ENCODE measurements at regions not wholly inside any gene's neighbourhood (a gene's known extent, or its start where the extent isn't known, plus 50 kb on each side); places are given as distances from the start of the nearest gene placed in this dataset.
A peak's percentile ranks its signal among the peaks of the same experiment; 100 is the strongest.

DNA sequence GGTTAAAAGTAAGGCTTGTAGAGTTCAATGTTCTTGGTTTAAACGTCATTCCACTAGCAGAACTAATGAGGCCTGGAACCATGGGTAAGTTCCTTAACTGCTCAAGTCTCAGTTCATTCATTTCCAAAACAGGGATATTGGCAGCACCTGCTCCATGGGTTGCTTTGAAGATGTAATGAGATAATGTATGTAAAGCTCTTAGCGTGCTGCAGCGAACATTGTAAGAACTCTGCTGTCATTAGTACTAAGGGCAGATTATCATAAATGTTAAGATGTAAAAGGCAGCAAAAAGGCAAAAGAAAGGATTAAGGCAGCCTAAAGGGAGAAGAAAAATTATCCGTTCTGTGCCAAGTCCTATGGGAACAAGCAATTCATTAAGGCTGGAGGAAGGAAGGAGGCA, 129.1 kb upstream of the NGF start:
- Histone ChIP-seq H3K4me1 (replicated peaks) (peaks cover 21% of the 10 kb centered on the region), H3K36me3 (no peaks in the 10 kb centered on the region)

DNA sequence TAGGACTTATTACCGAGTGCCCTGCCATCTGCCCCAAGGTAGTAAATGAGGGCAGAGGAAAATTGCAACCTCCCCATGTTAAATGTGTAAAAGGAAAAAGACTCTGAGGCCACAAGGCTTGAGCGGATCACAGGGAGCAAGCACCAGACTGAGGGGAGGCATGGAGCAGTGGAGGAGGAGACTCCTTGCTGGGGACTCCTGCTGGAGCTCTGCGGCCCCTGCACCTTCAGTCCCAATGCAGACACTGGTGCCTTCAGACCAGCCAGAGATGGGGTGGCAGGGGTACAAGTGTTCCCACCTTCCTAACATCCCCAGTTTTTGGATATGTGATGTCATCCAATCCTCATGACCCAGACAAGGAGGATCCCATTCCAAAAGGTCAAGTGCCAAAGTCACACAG, 128.4 kb upstream of the NGF start:
- Histone ChIP-seq H3K9me3 (replicated peaks) (no peaks in the 10 kb centered on the region), H3K27ac (no peak overlapping the region), H3K36me3 (no peaks in the 10 kb centered on the region), H3K27me3 (replicated peaks) (no peaks in the 10 kb centered on the region), H3K4me3 (no peak overlapping the region), H3K4me1 (replicated peaks) (peaks cover 21% of the 10 kb centered on the region)
- no peak for DNase-seq (ENCODE audit: low read depth in 1 of 2, low spot score in 2 of 2)

More for the DNA sequence above, 129.1 kb upstream of the NGF start:
- Histone ChIP-seq H3K27ac (no peak overlapping the region), H3K9me3 (replicated peaks) (no peaks in the 10 kb centered on the region), H3K27me3 (replicated peaks) (no peaks in the 10 kb centered on the region), H3K4me3 (no peak overlapping the region)
- DNase-seq (ENCODE audit: low read depth in 1 of 2, low spot score in 2 of 2), result no peak

GRCh38 chr1:115465802-115466363, 127.8 kb upstream of the NGF start:
- no peak overlapping the region for H3K27ac ChIP-seq
- H3K4me1 ChIP-seq (replicated peaks), result peaks cover 17% of the 10 kb centered on the region
- no peaks in the 10 kb centered on the region for H3K9me3 ChIP-seq (replicated peaks)
- H3K4me3 ChIP-seq, result no peak overlapping the region
- H3K36me3 ChIP-seq, result no peaks in the 10 kb centered on the region
- no peak for DNase-seq (ENCODE audit: low read depth in 1 of 2, low spot score in 2 of 2)
- H3K27me3 ChIP-seq (replicated peaks), result no peaks in the 10 kb centered on the region

DNA sequence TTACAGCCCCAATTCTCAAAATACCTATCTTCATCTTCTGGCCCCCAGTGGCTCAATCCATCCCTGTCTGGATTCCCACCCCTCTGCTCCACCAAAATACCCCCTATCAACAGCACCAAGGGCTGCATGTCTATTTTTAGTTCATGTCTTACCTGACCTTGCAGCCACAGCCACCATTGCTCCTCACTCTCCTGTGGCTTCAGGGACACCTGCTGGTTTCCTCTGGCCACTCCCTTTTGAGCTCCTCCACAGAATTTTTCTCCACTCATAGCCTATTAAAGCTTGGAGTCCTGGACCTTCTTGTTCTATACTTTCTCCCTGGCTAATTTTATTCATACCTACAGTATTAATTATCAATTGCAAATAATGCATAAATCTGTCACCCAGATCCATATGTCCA, 125.3 kb upstream of the NGF start:
- H3K9me3 ChIP-seq (replicated peaks), result no peaks in the 10 kb centered on the region
- no peaks in the 10 kb centered on the region for H3K36me3 ChIP-seq
- no peaks in the 10 kb centered on the region for H3K27me3 ChIP-seq (replicated peaks)
- no peaks in the 10 kb centered on the region for H3K4me1 ChIP-seq (replicated peaks)
- H3K4me3 ChIP-seq, result no peak overlapping the region
- no peak overlapping the region for H3K27ac ChIP-seq
- DNase-seq (ENCODE audit: low read depth in 1 of 2, low spot score in 2 of 2), result no peak

DNA sequence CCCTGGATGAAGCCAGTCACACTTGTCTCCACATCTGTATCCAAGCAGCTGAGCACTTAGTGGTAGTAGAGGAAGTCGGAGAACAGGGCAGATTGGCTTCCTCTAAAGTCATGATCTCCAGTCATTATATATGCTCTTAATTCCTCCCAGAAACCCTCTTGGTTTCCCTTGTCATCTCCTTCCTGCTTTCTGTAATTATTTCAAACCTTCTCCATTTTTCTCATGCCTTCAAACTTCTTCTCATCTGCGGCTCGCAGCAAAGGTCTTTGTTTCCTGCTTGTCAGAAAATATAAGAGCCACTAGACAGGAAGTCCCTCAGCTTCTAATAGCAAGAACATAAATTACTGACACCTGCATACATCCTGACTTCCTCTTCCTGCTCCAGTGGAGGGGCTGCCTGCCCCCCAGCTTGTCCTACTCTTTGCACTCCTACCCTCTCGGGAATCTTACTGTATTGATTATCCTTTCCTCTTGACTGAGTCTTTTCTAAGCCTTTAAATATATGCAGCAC, 124.6 kb upstream of the NGF start:
- Histone ChIP-seq H3K36me3 (no peaks in the 10 kb centered on the region), H3K9me3 (replicated peaks) (no peaks in the 10 kb centered on the region), H3K27ac (no peak overlapping the region), H3K27me3 (replicated peaks) (no peaks in the 10 kb centered on the region), H3K4me3 (no peak overlapping the region), H3K4me1 (replicated peaks) (peaks cover 1% of the 10 kb centered on the region; the same call in 1 of the 2 replicates)
- no peak for DNase-seq (ENCODE audit: low read depth in 1 of 2, low spot score in 2 of 2)

DNA sequence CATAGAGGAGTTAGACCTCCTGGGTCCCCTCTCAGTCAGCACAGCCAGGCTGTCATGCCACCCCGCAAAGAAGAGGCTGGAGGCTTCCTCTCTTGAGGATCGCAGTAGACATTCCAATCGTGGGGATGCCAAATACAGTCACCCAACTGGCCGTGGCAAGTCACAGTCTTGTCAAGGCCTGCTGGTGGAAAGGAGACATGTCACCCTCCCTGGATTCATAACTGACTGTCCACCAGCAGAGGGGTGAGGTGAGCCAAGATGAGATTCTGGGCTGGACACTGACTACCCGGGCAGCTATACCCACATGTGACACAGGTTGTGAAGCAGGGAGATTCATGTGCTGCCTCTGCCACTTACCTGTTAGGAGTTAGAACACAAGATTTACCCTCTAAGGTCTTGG, 123.5 kb upstream of the NGF start:
- H3K9me3 ChIP-seq (replicated peaks), result no peaks in the 10 kb centered on the region
- DNase-seq (ENCODE audit: low read depth in 1 of 2, low spot score in 2 of 2), result no peak
- H3K4me1 ChIP-seq (replicated peaks), result peaks cover 12% of the 10 kb centered on the region
- H3K27ac ChIP-seq, result no peak overlapping the region
- H3K27me3 ChIP-seq (replicated peaks), result no peaks in the 10 kb centered on the region
- H3K4me3 ChIP-seq, result no peak overlapping the region
- no peaks in the 10 kb centered on the region for H3K36me3 ChIP-seq

DNA sequence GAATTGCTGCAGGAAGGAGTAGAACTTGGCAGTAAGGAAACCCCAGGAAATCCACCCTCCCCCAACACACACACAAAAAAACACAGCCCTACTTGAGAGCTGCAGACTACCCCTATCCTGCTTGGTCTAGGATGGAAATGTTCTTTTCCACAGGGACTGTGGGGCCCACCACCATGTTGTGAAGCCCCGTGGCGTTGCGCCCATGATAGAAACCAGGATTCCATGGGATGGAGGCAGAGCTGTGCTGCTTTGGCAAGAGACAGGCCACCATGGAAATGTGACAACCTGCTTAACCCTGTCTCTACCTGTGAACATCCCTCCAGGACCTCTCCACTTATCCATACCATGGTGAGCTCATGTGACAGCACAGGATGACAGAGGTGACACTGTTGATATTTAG, 121.1 kb upstream of the NGF start:
- Histone ChIP-seq H3K9me3 (replicated peaks) (no peaks in the 10 kb centered on the region), H3K27me3 (replicated peaks) (no peaks in the 10 kb centered on the region), H3K4me1 (replicated peaks) (peaks cover 36% of the 10 kb centered on the region), H3K36me3 (no peaks in the 10 kb centered on the region), H3K27ac (no peak overlapping the region), H3K4me3 (no peak overlapping the region)
- DNase-seq (ENCODE audit: low read depth in 1 of 2, low spot score in 2 of 2), result no peak

DNA sequence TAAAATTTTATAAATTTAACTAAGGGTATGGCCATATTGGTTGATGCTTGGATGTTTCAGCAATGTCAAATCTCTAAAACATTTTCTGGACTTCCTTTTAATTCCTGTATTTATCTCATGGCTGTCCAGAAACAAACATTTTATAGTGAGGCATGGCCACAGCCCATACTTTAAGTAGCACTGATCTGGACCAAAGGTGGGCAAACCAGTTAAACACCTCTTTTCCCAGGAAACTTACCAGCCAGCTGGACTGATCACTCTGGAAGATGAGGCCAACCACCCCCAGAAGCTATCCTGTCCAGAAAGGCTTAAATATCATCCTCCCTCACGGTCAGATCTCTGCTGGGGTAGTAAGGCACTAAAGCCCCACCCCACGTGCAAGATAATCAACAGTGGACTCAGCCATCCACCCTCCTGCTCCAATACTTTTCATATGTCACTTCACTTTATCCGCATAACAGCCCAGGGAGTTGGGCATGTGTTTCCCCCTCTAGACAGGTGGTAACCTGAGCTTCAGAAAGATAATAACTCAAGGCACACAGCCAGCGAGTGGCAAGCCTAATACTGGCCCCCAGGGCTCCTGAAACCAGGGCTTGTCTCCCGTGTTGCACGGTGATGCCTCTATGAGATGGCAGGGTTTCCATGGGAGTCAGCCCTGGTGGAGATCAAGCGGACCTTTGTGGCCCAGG, 120.5 kb upstream of the NGF start:
- H3K4me1 ChIP-seq (replicated peaks), result peaks cover 36% of the 10 kb centered on the region
- no peak overlapping the region for H3K4me3 ChIP-seq
- H3K27ac ChIP-seq, result no peak overlapping the region
- no peaks in the 10 kb centered on the region for H3K9me3 ChIP-seq (replicated peaks)
- no peaks in the 10 kb centered on the region for H3K36me3 ChIP-seq
- no peak for DNase-seq (ENCODE audit: low read depth in 1 of 2, low spot score in 2 of 2)
- H3K27me3 ChIP-seq (replicated peaks), result no peaks in the 10 kb centered on the region

GRCh38 chr1:115457289-115457688, 119.2 kb upstream of the NGF start:
- H3K27me3 ChIP-seq (replicated peaks), result no peaks in the 10 kb centered on the region
- H3K4me3 ChIP-seq, result no peak overlapping the region
- H3K36me3 ChIP-seq, result no peaks in the 10 kb centered on the region
- DNase-seq (ENCODE audit: low read depth in 1 of 2, low spot score in 2 of 2), result peak; percentile 49 to 62
- 0 out of 2 replicates have a peak, but pooled peaks cover 2% of the 10 kb centered on the region for H3K9me3 ChIP-seq (replicated peaks)
- peaks cover 36% of the 10 kb centered on the region for H3K4me1 ChIP-seq (replicated peaks)
- no peak overlapping the region for H3K27ac ChIP-seq

DNA sequence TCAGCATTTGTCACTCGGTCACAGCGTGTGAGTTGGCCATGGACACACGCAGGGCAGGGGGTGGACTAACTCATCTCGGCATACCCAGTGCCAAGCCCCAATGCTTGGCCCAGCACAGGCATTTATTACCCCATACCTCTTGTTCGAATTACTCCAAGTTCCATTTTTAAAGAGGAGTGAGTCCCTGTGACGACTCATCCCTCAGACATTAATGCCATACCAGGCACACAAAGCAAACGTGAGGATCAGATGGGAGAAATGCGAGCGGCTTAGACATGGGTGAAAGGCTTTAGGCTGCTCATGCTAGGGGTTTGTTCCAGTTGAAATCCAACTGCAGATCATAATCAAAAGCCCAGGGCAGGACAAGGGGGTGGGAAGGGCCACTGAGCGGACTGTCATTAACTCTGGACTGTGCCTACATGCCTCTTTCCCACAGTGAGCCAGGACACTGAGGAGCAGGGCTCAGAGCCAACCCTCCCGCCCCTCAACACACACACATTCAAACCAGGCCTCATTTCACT, 118.5 kb upstream of the NGF start:
- Histone ChIP-seq H3K27ac (peak overlapping the region; percentile 43), H3K27me3 (replicated peaks) (no peaks in the 10 kb centered on the region), H3K9me3 (replicated peaks) (0 out of 2 replicates have a peak, but pooled peaks cover 2% of the 10 kb centered on the region), H3K4me1 (replicated peaks) (peaks cover 36% of the 10 kb centered on the region), H3K4me3 (no peak overlapping the region), H3K36me3 (no peaks in the 10 kb centered on the region)
- peak in 1 of 2 experiments; percentile 58 for DNase-seq (ENCODE audit: low read depth in 1 of 2, low spot score in 2 of 2)

- no peaks in the 10 kb centered on the region for H3K36me3 ChIP-seq
- peaks cover 36% of the 10 kb centered on the region for H3K4me1 ChIP-seq (replicated peaks)
- H3K27me3 ChIP-seq (replicated peaks), result no peaks in the 10 kb centered on the region
- no peak overlapping the region for H3K4me3 ChIP-seq
- DNase-seq (ENCODE audit: low read depth in 1 of 2, low spot score in 2 of 2), result peak in 1 of 2 experiments; percentile 53
- no peak overlapping the region for H3K27ac ChIP-seq
- 0 out of 2 replicates have a peak, but pooled peaks cover 2% of the 10 kb centered on the region for H3K9me3 ChIP-seq (replicated peaks)
Observed at GRCh38 chr1:115454837-115455511, 116.9 kb upstream of the NGF start.

DNA sequence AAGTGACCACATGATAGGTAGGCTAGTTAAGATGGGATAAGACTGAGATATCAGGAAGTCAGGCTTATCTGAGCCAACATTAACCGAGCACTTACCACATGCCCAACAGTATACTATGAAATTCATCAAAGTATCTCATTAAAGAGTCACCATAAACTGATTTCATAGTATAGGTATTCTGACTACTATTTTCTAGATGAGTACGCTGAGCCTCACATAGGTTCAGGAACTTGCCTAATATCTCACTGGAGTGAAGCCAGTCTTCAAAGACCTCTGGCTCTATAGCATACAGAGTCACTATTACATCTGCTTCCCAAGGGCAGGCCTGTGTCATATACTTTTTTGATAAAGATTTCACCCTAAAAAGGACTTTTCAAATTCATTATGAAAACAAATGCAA, 115.6 kb upstream of the NGF start:
- no peak overlapping the region for H3K27ac ChIP-seq
- H3K9me3 ChIP-seq (replicated peaks), result 0 out of 2 replicates have a peak, but pooled peaks cover 2% of the 10 kb centered on the region
- H3K4me3 ChIP-seq, result no peak overlapping the region
- no peak for DNase-seq (ENCODE audit: low read depth in 1 of 2, low spot score in 2 of 2)
- H3K4me1 ChIP-seq (replicated peaks), result peaks cover 36% of the 10 kb centered on the region
- H3K27me3 ChIP-seq (replicated peaks), result no peaks in the 10 kb centered on the region
- no peaks in the 10 kb centered on the region for H3K36me3 ChIP-seq

DNA sequence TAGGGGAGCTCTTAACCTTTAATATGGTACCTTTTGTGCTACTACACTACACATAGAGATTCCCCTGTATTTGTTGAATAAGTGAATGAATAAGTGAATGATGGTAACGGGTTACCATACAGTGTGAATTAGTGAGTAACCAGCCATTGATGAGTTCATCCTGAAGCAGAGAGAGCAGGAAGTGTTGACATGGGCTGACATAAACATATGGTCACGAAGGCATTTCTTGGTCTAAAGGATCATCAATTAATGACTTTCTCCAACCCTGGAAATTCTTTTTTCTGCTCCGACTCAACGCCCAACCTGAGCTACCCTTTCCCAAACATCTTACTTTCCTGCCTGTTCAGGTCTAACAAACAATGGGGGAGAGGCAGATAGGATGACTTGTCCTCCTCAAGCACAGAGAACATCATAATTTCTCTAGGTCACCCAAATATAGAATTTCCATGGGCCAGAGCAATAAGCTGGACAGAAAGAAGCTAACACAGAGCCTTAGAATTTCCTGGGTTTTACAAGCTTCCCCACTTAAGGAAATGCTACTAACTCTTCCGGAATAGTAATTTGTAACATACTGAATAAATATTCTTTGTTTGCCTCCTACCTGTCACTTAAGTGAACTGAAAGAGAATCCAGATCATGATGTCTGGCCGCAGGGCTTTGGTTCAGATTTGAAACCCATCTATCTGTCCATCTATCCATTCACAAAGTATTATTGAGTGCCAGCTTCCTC, 114.7 kb upstream of the NGF start:
- Histone ChIP-seq H3K4me1 (replicated peaks) (peaks cover 36% of the 10 kb centered on the region), H3K9me3 (replicated peaks) (0 out of 2 replicates have a peak, but pooled peaks cover 2% of the 10 kb centered on the region), H3K36me3 (no peaks in the 10 kb centered on the region), H3K4me3 (no peak overlapping the region), H3K27me3 (replicated peaks) (no peaks in the 10 kb centered on the region), H3K27ac (no peak overlapping the region)
- no peak for DNase-seq (ENCODE audit: low read depth in 1 of 2, low spot score in 2 of 2)
